K562 (cell line): ENCODE measurements at regions not wholly inside any gene's neighbourhood (a gene's known extent, or its start where the extent isn't known, plus 50 kb on each side); places are given as distances from the start of the nearest gene placed in this dataset.

ENCODE experiments used
- ATAC-seq: fragments of 200-7000 bp; cut with Tn5 transposase; 3 replicates; pipeline ENCODE4 v1.9.1; 2020; ENCODE audit warnings: moderate library complexity
- BruUV-seq: library from RNA; stranded (reverse); fragments of 400-500 nt; replicated peaks from 2 replicates; lab custom pipeline; 2021; lab: Mats Ljungman, UMichigan
- CTCF ChIA-PET: fragments of 300-600 bp; formaldehyde crosslinking; extraction: SDS; loops from one replicate; lab custom pipeline; 2021; ENCODE audit warnings: low intra/inter-chr PET ratio; lab: Yijun Ruan, JAX
- POLR2A ChIA-PET: fragments of 300-600, 350-650 bp; sonication (Branson Sonifier 250); formaldehyde crosslinking; extraction: SDS; loops from one replicate; lab custom pipeline; 2021; ENCODE audit warnings: antibody characterized with exemption, inconsistent platforms; lab: Yijun Ruan, JAX
- DNase-seq, 4 experiments: peaks; one replicate each; pipeline versions ENCODE4 v3.0.0 to v3.0.0-alpha.2; 2011 to 2018; ENCODE audit warnings: low spot score in 3 of 4, mixed read lengths in 3 of 4; ENCODE audit errors: extremely low read depth in 1 of 4
- FAIRE-seq: peaks from 2 replicates; lab custom pipeline; 2011; peaks lifted over from hg19 to GRCh38; lab: Jason Lieb, UNC
- H2AFZ ChIP-seq: 2 replicates; pipeline ENCODE4 v1.6.0; 2011; ENCODE audit warnings: low read depth, low read length, control low read depth, inconsistent platforms
- H3K27ac ChIP-seq: fragments of 200-600 bp; 3 replicates; pipeline ENCODE4 v1.8.0; 2011; ENCODE audit warnings: low read depth, mild to moderate bottlenecking, control low read depth, inconsistent platforms, low read length, moderate library complexity, mixed read lengths; ENCODE audit errors: extremely low read depth
- H3K27me3 ChIP-seq, 2 experiments: fragments of 300-600 bp in 1 of 2; 2 replicates in 1 of 2; 3 replicates in 1 of 2; pipeline versions ENCODE4 v1.6.0 to v1.8.0; 2011; ENCODE audit warnings: inconsistent platforms in 2 of 2, low read length in 2 of 2, mild to moderate bottlenecking in 1 of 2, mixed read lengths in 1 of 2, moderate library complexity in 1 of 2; ENCODE audit not compliant: control insufficient read depth in 2 of 2, insufficient read depth in 2 of 2
- H3K36me3 ChIP-seq: fragments of 300-600 bp; 3 replicates; pipeline ENCODE4 v1.8.0; 2011; ENCODE audit warnings: mild to moderate bottlenecking, low read length, inconsistent platforms; ENCODE audit not compliant: control insufficient read depth, insufficient read depth
- H3K4me1 ChIP-seq, 2 experiments: fragments of 200-600 bp in 1 of 2; replicated peaks in 1 of 2; 2 replicates in 1 of 2; 3 replicates in 1 of 2; pipeline versions ENCODE4 v1.5.1 to v1.8.0; 2011; ENCODE audit warnings: inconsistent platforms in 2 of 2, low read length in 2 of 2, mild to moderate bottlenecking in 1 of 2, mixed read lengths in 1 of 2, moderate library complexity in 1 of 2; ENCODE audit not compliant: control insufficient read depth in 2 of 2, insufficient read depth in 2 of 2
- H3K4me2 ChIP-seq: 2 replicates; pipeline ENCODE4 v1.6.1; 2011; ENCODE audit warnings: low read length, control low read depth, inconsistent platforms, mixed read lengths; ENCODE audit not compliant: insufficient read depth
- H3K4me3 ChIP-seq: fragments of 200-600 bp; sonication (generic), shearing (Covaris generic); 2 replicates; pipeline ENCODE4 v1.5.1; 2016; ENCODE audit warnings: control low read depth, inconsistent platforms
- H3K79me2 ChIP-seq: fragments of 200-600 bp; 3 replicates; pipeline ENCODE4 v1.8.0; 2011; ENCODE audit warnings: low read length, inconsistent platforms; ENCODE audit not compliant: control insufficient read depth, insufficient read depth
- H3K9ac ChIP-seq, 2 experiments: 2 replicates each; pipeline versions ENCODE4 v1.6.0 to v1.6.1; 2011; ENCODE audit warnings: low read depth in 2 of 2, low read length in 2 of 2, control low read depth in 1 of 2, inconsistent platforms in 1 of 2, mild to moderate bottlenecking in 1 of 2, mixed read lengths in 1 of 2; ENCODE audit not compliant: insufficient read depth in 1 of 2
- H3K9me1 ChIP-seq: one replicate; pipeline ENCODE4 v1.6.0; 2011; ENCODE audit warnings: inconsistent platforms, mild to moderate bottlenecking, low read length, moderate library complexity; ENCODE audit not compliant: control insufficient read depth, insufficient read depth
- H3K9me3 ChIP-seq: replicated peaks from 2 replicates; pipeline ENCODE4 v1.5.1; 2011; ENCODE audit warnings: low read depth, low read length, inconsistent platforms; ENCODE audit not compliant: control insufficient read depth, insufficient read depth
- H4K20me1 ChIP-seq: replicated peaks from 2 replicates; pipeline ENCODE4 v1.6.1; 2011; ENCODE audit warnings: low read length, inconsistent platforms, mixed read lengths; ENCODE audit not compliant: control insufficient read depth, insufficient read depth
- BDP1 ChIP-seq: IDR thresholded peaks from 3 replicates; pipeline ENCODE4 v1.6.1; 2011; ENCODE audit not compliant: insufficient read length, insufficient read depth
- BHLHE40 ChIP-seq: IDR thresholded peaks from 2 replicates; pipeline ENCODE4 v1.6.1; 2011; ENCODE audit warnings: low read length, improper control_type of control experiment
- CEBPG ChIP-seq, 3 experiments: fragments of 200-800 bp in 1 of 3; sonication (Bioruptor generic) in 1 of 3; sonication (generic) in 1 of 3; formaldehyde crosslinking in 1 of 3; IDR thresholded peaks in 2 of 3; conservative IDR thresholded peaks in 1 of 3; 2 replicates each; pipeline versions ENCODE4 v1.6.1 to v1.8.0; 2016 to 2022; ENCODE audit warnings: missing compliant biosample characterization in 2 of 3, missing genetic modification characterization in 2 of 3, mild to moderate bottlenecking in 1 of 3, missing genetic modification reagents in 1 of 3
- HNRNPL ChIP-seq: fragments of 200-400 bp; formaldehyde crosslinking; IDR thresholded peaks from 2 replicates; pipeline ENCODE4 v1.6.1; 2017; ENCODE audit warnings: low read depth, mild to moderate bottlenecking, low read length
- KLF10 ChIP-seq: fragments of 250-450 bp; sonication (Bioruptor Pico); IDR thresholded peaks from 2 replicates; pipeline ENCODE4 v1.6.1; 2021; ENCODE audit warnings: matching md5 sums
- MED1 ChIP-seq: sonication (generic); formaldehyde crosslinking; IDR thresholded peaks from 2 replicates; pipeline ENCODE4 v1.8.1; 2023; ENCODE audit warnings: missing genetic modification reagents, borderline replicate concordance
- MLLT1 ChIP-seq, 2 experiments: fragments of 450-650 bp; IDR thresholded peaks; 2 replicates each; pipeline ENCODE4 v1.6.1; 2016
- NFIX ChIP-seq: fragments of 250-450 bp; sonication (Bioruptor Pico); IDR thresholded peaks from 2 replicates; pipeline ENCODE4 v1.4.0; 2020; ENCODE audit warnings: low read depth, mild to moderate bottlenecking, moderate library complexity
- RBM34 ChIP-seq: fragments of 200-400 bp; formaldehyde crosslinking; IDR thresholded peaks from 2 replicates; pipeline ENCODE4 v1.6.1; 2018; ENCODE audit warnings: low read length, borderline replicate concordance; ENCODE audit not compliant: insufficient read depth
- RFX1 ChIP-seq: fragments of 450-650 bp; IDR thresholded peaks from 2 replicates; pipeline ENCODE4 v1.6.1; 2016; ENCODE audit warnings: mild to moderate bottlenecking, moderate library complexity
- SNAPC5 ChIP-seq: fragments of 250-450 bp; sonication (Bioruptor Pico); IDR thresholded peaks from 2 replicates; pipeline ENCODE4 v1.8.0; 2021; ENCODE audit warnings: moderate library complexity, mild to moderate bottlenecking, inconsistent platforms
- SREBF2 ChIP-seq: sonication (generic); formaldehyde crosslinking; IDR thresholded peaks from 2 replicates; pipeline ENCODE4 v1.4.0; 2020; ENCODE audit warnings: mild to moderate bottlenecking, missing genetic modification reagents
- TAF15 ChIP-seq: fragments of 200-400 bp; formaldehyde crosslinking; IDR thresholded peaks from 2 replicates; pipeline ENCODE4 v1.6.1; 2017; ENCODE audit warnings: mild to moderate bottlenecking, low read depth, low read length, moderate library complexity
- ZBTB8A ChIP-seq: fragments of 450-650 bp; IDR thresholded peaks from 2 replicates; pipeline ENCODE4 v1.6.1; 2018; ENCODE audit warnings: mild to moderate bottlenecking, moderate library complexity; ENCODE audit not compliant: partially characterized antibody
- ZNF212 ChIP-seq: fragments of 450-650 bp; formaldehyde crosslinking; IDR thresholded peaks from 2 replicates; pipeline ENCODE4 v1.4.0; 2020; ENCODE audit warnings: mild to moderate bottlenecking
- ZNF354B ChIP-seq: fragments of 250-450 bp; sonication (Bioruptor Pico); IDR thresholded peaks from 2 replicates; pipeline ENCODE4 v1.4.0; 2020
- WGBS: fragments of 100-300 bp; shearing (Covaris generic); methylation state at CpG from one replicate; pipeline ENCODE4 v1.1.6; 2016; ENCODE audit warnings: low coverage, mixed read lengths; ENCODE audit not compliant: insufficient coverage; ENCODE audit errors: missing lambda C conversion rate; 5-methylcytosine and 5-hydroxymethylcytosine counted together
- in situ Hi-C: fragments of 300-500 bp; cut with MboI; formaldehyde crosslinking; loops from 4 replicates; pipeline ENCODE4 v1.15.0; 2018; ENCODE audit warnings: inconsistent platforms, mixed read lengths
- intact Hi-C: fragments of 100-400 bp; cut with micrococcal nuclease; formaldehyde crosslinking; loops from 2 replicates; pipeline ENCODE4 v1.14.2; 2022
- TF ChIP-seq, protein P1 (sequence below): IDR thresholded peaks from 2 replicates; pipeline ENCODE4 v1.6.1; 2016; ENCODE audit warnings: missing genetic modification characterization, missing compliant biosample characterization

DNA sequence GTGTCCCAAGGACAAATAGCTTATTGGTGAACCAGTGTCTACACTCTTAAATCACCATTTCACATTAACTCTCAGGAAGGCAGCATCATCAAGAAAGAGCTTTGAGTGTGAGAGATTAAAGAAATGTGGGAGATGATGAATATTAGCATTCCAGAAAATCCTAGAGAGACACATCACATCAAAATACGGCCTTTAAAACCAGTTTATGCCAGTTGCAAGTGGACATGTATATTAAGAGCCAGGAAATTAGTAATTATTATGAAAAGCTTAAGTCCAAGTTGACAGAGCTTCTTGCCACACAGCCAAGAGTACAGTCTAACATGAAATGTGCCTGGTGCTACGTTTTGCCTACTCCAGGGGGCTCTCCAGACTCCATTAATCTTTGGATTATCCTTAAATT lies 503.0 kb upstream of the BOD1L1 start:
- no peaks in the 10 kb centered on the region for H3K9me1 ChIP-seq
- H3K27ac ChIP-seq: no peak overlapping the region
- no peak for TF ChIP-seq BDP1
- no peak for TF ChIP-seq RBM34
- no peak for TF ChIP-seq TAF15
- TF ChIP-seq HNRNPL: no peak
- no peak for TF ChIP-seq SREBF2
- TF ChIP-seq, protein P1, sequence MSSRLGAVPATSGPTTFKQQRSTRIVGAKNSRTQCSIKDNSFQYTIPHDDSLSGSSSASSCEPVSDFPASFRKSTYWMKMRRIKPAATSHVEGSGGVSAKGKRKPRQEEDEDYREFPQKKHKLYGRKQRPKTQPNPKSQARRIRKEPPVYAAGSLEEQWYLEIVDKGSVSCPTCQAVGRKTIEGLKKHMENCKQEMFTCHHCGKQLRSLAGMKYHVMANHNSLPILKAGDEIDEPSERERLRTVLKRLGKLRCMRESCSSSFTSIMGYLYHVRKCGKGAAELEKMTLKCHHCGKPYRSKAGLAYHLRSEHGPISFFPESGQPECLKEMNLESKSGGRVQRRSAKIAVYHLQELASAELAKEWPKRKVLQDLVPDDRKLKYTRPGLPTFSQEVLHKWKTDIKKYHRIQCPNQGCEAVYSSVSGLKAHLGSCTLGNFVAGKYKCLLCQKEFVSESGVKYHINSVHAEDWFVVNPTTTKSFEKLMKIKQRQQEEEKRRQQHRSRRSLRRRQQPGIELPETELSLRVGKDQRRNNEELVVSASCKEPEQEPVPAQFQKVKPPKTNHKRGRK: no peak
- no peak for TF ChIP-seq KLF10 (CRISPR knock-in tag)
- no peak for TF ChIP-seq RFX1
- TF ChIP-seq CEBPG (CRISPR knock-in tag; IDR thresholded peaks at IDR 0.05): no peak
- TF ChIP-seq CEBPG (tag; conservative IDR thresholded peaks at IDR 0.05 in 1 of 2, IDR thresholded peaks at IDR 0.05 in 1 of 2): no peak
- no peak for TF ChIP-seq ZBTB8A
- TF ChIP-seq MLLT1 (IDR thresholded peaks at IDR 0.05): no peak
- no peak for TF ChIP-seq MED1
- TF ChIP-seq BHLHE40: no peak
- TF ChIP-seq SNAPC5 (CRISPR knock-in tag): no peak
- TF ChIP-seq ZNF212: no peak
- no peak for TF ChIP-seq ZNF354B
- TF ChIP-seq NFIX (CRISPR knock-in tag): no peak
- FAIRE-seq: no peak
- no peaks in the 10 kb centered on the region for H3K9me3 ChIP-seq
- H3K4me2 ChIP-seq: no peak overlapping the region
- H3K27me3 ChIP-seq: no peaks in the 10 kb centered on the region
- no peaks in the 10 kb centered on the region for H3K79me2 ChIP-seq
- H4K20me1 ChIP-seq: no peaks in the 10 kb centered on the region
- CTCF ChIA-PET: no interaction called here
- no peaks in the 10 kb centered on the region for H3K36me3 ChIP-seq
- BruUV-seq: no TSS peak
- H2AFZ ChIP-seq: no peak overlapping the region
- no peaks in the 10 kb centered on the region for H3K4me1 ChIP-seq
- intact Hi-C loops: no loop called here
- POLR2A ChIA-PET: no interaction called here
- H3K9ac ChIP-seq: no peak overlapping the region
- 0% methylated on average over 2 of the region's 2 CpGs for WGBS
- H3K4me3 ChIP-seq: no peak overlapping the region
- in situ Hi-C loops: no loop called here
- no peak for ATAC-seq
- DNase-seq: no peak
